ENCODE measurements at regions not wholly inside any gene's neighbourhood (a gene's known extent, or its start where the extent isn't known, plus 50 kb on each side); places are given as distances from the start of the nearest gene placed in this dataset.

DNA sequence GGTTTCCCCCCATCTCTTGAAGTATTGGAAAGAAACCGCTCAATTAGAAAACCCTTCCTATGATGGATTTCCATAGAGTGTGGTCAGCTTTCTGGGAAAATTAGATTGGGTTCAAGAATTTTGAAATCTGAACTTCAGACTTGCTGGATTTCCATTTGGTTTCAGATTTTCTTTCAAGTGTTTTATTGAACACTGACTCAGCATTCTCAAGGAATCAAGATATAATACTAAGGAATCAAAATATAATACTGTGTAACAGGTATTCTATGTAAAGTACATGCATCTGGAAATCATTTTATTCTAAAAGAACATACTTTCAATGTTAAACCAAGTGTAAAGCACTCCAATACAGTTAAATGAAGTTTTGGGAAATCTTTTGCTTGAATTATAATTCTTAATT, 94.7 kb upstream of the CCN2 start:
- TF ChIP-seq, protein P1, sequence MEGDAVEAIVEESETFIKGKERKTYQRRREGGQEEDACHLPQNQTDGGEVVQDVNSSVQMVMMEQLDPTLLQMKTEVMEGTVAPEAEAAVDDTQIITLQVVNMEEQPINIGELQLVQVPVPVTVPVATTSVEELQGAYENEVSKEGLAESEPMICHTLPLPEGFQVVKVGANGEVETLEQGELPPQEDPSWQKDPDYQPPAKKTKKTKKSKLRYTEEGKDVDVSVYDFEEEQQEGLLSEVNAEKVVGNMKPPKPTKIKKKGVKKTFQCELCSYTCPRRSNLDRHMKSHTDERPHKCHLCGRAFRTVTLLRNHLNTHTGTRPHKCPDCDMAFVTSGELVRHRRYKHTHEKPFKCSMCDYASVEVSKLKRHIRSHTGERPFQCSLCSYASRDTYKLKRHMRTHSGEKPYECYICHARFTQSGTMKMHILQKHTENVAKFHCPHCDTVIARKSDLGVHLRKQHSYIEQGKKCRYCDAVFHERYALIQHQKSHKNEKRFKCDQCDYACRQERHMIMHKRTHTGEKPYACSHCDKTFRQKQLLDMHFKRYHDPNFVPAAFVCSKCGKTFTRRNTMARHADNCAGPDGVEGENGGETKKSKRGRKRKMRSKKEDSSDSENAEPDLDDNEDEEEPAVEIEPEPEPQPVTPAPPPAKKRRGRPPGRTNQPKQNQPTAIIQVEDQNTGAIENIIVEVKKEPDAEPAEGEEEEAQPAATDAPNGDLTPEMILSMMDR (IDR thresholded peaks at IDR 0.05), result no peak
- TF ChIP-seq EZH2 (IDR thresholded peaks at IDR 0.05), result no peak
- no peak for TF ChIP-seq EZH2phosphoT487 (IDR thresholded peaks at IDR 0.05)

Measured in neural progenitor cell (in vitro differentiated cells).